CD1c-positive myeloid dendritic cell (primary cell): ENCODE measurements at regions not wholly inside any gene's neighbourhood (a gene's known extent, or its start where the extent isn't known, plus 50 kb on each side); places are given as distances from the start of the nearest gene placed in this dataset.
"Not testable (repeated sequence)": the region's sequence is repeated elsewhere in the genome, so short reads cannot be mapped to it uniquely, and the experiment has no call there.

Experiments
- DNase-seq: peaks from one replicate; pipeline ENCODE4 v3.0.0-alpha.2; 2016; ENCODE audit errors: extremely low spot score

GRCh38 chr5:68657055-68657961 lies 436.5 kb upstream of the SLC30A5 start:
- DNase-seq: no peak

- no peak for DNase-seq
These were observed 434.9 kb upstream of the SLC30A5 start for GRCh38 chr5:68658810-68659372.

DNA sequence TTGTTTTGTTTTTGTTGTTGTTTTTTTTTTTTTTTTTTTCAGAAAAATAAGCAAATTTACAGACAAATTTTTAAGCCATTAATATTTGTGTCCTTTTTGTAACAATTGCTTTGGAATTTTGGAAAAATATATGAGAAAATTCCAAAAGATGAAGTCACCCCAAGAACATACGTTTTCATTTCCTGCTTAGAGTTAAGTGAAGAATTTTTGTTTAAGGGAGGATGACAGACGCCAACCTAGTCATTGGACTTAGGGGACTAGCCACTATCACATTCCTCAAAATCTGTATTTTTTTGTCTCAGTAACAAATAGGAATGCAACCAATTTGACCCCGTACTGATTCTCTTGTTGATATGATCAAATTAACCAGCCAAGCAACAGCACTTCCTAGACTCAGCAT lies 433.9 kb upstream of the SLC30A5 start:
- no peak for DNase-seq

DNA sequence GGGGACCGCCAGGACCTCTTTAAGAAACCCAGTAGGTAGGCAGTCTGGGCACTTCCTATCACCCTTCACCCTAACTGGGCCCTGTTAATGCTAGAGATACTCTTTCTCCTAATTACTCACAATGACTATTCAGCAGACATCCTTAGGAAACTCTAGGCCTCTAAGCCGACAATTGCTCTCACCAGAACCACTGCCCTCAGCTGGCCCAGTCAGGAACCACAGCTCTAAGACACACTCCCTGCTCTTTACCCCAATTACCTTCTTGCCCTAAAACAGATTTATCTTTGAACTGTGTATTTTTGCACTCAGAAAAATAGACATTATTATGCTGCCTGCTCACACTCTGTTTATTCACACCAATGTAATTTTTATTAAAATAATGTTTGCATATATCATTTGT lies 432.6 kb upstream of the SLC30A5 start:
- DNase-seq: no peak

DNA sequence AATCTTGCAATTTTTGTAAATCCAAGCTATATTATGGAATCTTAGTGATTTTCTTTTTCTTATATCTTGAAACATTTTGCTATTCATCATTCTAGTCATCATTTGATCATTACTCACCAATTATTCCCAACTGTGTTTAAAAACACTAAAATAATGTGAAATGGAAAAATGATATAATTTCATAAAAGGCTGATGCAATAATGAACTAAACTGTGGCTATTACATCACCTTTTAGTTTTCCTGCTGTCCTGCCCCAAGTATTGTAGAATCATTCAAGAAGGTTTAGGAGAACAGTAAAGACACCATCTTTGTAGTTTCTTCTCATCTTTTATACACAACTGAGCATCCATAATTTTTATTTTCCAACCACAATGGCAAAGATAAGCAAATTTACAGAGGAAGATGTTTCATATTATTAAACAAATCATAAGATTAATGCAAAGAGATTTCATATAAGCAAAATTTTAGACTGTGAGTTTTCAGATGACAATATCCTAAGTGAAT lies 431.0 kb upstream of the SLC30A5 start:
- no peak for DNase-seq

DNA sequence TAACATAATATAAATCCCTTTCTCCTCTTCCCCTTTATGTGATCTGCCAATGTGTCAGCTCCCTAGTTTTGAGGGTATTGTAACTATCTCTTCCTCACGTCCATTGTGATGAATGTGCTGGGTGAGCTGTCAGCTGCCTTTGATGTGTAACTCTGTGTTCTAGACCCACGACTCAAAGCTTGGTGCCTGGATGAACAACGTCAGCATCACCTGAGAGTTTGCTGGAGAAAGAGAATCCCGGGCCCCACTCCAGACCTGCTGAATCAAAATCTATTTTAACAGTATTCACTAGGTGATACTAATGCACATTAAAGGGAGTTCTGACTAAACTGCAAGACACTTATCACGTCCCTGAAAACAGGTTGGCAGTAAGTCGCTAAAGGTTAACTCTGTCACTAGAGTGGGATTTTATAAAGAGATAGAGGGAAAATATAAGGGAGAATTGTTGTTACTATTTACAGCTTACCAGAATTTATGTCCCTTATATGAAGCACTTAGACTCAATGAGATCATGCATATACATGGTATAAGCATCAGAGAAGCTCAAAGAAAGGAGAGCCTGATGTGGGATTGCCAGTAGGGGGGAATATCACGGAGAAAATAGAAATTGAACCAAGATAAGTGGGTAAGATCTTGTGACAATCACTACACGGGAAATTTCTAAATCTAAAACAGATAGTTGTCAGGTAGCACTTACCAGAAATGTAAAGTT lies 423.8 kb upstream of the SLC30A5 start:
- no peak for DNase-seq

DNA sequence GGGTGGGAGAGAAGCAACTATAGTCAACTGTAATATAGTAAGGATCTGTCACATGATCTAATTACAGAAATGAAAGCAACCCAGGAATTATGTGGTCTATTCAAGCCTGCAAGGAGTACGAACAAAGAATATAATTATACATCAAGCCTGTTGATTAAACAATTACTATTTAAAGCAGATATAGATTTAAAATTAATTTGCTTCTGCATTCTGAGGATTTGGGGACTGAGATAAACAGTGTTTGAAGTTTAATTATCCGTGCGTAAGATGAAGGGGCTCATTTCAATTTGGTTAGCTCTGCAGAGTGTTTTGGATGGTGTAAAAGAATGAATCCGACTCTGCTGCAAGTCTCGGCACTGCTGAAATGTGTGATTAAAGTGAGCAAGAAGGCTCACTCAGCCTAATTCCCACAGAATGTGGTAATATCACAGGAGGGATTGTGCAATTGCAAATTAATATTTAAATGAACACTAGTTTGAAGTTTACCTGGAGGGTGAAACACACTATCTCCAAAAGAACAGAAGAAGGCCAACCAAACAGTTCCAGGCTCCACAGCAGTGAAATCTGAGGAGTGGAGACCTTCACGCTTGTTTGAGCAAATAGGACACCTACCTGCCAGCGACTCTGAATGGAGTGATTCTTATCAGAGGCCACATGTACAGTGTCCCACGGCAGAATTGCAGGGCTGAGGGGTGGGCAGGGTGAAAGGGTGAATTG lies 420.6 kb upstream of the SLC30A5 start:
- DNase-seq: peak; percentile 4

DNA sequence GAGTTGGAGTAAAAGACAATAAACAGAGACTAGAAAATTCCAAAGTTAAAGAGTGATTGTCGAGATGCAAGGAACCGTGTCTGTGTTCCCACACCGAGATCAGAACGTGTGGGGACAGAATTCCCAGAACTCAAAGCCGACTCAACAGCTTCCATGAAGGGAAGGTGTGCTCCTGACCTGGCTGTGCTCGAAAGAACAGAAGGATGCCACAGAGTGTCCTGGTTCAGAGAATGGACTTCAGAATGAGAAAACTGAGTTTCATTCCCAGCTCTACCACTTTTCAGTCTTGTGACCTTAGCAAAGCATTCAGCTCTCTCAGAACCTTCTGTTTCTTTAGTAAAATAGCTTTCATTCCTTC lies 420.0 kb upstream of the SLC30A5 start:
- DNase-seq: no peak

DNA sequence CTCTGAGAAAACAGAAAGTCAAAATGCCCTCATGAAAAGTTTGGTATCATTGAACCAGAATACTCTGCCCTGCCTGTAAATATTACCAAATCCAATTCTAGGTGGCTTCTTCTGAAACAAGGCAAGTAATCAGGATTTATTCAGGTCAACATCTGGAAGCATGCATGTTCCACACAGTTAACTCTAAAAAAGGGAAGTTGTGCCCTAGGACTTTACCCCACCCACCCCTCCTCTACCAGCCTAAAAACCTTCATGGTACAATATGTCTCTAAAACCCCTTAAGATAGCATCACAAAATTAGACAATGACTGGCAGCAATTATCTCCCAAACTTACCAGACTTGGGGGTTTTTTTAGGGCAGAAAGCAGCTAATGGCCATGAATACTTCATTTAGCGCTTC lies 414.8 kb upstream of the SLC30A5 start:
- no peak for DNase-seq

DNA sequence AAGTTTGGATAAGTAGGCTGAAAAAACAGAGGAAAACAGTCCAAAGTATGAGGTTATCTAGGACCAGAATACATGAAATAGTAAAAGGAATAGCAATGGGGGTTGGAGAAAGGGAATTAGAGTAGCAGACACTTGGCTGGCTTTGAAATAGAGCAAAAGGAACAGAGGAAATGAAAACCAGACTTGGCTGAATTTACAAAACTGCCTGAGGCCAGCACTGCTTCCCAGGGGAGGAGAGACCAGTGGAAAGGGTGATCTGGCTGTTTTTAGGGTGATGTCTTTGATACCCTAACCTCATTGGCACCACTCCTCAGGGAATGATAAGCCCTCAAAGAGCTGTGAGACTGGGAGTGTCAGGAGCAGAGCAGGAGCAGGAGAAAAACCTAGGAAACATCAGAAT lies 413.4 kb upstream of the SLC30A5 start:
- no peak for DNase-seq

DNA sequence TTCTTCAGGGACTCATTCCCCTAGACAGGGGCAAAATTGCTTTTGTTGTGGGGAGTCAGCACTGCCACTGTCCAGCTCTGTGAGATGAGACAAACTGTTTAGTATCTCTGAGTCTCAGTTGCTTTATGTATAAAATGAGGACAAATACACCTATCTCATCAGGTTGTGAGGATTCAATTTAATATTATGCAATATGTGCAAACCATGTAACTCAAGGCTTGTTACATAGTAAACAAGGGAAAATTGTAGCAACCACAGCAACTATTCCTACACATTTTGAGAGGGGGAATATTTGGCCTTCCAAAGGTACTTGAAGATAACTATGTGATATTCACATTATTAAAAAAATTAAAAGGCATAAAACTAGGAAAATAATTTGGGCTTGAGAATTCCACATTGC lies 411.9 kb upstream of the SLC30A5 start:
- no peak for DNase-seq

GRCh38 chr5:68682400-68683160 lies 411.2 kb upstream of the SLC30A5 start:
- DNase-seq: no peak

DNA sequence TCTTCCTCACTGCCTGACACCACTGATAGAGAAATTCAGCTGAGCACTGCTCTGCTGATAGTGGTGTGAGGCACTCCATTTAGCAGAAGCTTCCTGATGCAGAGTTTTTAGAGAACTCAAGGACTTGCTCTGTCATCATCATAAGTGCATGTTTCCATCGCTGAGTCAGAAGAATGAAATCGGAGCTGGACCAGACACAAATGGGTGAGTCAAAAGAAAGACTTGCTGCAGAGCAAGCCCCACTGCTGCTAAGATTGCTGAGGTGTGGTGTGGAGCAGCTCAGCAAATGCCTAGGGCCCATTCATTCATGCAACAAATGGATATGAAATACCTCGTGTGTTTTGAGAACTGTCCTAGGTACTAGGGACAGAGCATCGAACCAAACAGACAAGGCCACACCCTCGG lies 410.2 kb upstream of the SLC30A5 start:
- no peak for DNase-seq

- DNase-seq: no peak
These were observed 408.0 kb upstream of the SLC30A5 start for GRCh38 chr5:68685863-68686262.

DNA sequence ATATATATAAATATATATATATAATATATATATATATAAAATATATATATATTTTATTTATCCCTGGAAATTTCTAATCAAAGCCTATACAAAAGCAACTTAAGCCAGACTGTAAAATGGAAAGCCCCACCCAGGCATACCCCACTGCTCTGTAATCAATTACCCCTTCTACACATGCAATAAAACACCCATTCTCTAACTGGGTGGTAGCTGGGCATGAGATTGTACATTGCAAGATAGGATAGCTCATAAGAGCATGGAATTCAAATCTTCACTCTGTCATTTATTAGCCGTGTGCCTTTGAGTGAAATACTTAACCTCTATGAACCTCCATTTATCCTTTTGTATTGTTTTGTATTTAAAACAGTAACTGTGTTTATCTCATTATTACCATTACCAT lies 405.3 kb upstream of the SLC30A5 start:
- no peak for DNase-seq

DNA sequence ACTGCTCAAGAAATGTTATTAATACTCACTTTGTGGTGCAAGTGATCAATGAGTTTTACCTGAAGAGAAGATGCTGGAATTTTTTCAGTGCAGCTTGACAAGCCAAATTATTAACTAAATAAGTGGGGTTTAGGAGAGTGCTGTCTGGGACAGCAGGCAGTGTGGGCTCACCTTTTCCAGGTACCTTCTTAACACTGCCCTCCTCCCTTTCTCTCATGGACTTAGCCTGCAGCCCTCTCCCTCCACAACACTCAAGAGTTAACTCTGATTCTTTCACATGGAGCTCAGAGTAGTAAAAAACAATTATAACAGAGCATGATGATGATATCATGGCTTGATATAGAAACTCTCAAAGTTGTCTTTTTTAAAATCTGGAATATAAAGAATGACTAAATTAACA lies 404.8 kb upstream of the SLC30A5 start:
- no peak for DNase-seq

GRCh38 chr5:68691874-68692273 lies 401.9 kb upstream of the SLC30A5 start:
- not testable (repeated sequence) for DNase-seq

- no peak for DNase-seq
These were observed 395.5 kb upstream of the SLC30A5 start for GRCh38 chr5:68698025-68698940.

GRCh38 chr5:68699966-68700365 lies 393.8 kb upstream of the SLC30A5 start:
- DNase-seq: no peak

GRCh38 chr5:68707575-68707974 lies 386.2 kb upstream of the SLC30A5 start:
- no peak for DNase-seq
